Activated CD8-positive, alpha-beta memory T cell treated with anti-CD3 and anti-CD28 coated beads, Interleukin-2, amount 50 U/mL, for 4 hours (primary cell): ENCODE measurements at regions not wholly inside any gene's neighbourhood (a gene's known extent, or its start where the extent isn't known, plus 50 kb on each side); places are given as distances from the start of the nearest gene placed in this dataset.
"Not testable (repeated sequence)": the region's sequence is repeated elsewhere in the genome, so short reads cannot be mapped to it uniquely, and the experiment has no call there.

Experiments used
- DNase-seq: peaks from one replicate; pipeline ENCODE4 v3.0.0-alpha.2; 2020

DNA sequence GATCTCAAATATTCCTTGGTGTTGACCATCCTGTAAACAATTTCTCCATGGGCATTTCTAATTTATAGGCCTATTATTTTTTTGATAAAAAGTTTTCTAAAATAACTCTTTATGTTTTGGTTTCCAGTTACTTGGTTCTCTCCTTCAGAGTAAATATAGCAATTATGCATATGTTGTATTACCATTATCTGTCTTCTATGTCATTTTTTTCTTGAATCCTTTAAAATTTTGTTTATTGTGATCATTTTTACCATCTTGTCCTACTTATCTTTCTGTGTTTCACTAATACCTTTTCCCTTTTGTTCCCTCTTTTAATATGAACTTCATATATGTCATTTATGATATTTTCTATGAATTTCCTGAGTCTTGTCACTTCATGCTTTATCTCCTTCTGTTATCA, 341.1 kb downstream of the PDCD6IP start:
- no peak for DNase-seq

GRCh38 chr3:34140616-34141015, 342.2 kb downstream of the PDCD6IP start:
- no peak for DNase-seq

GRCh38 chr3:34141841-34142337, 343.5 kb downstream of the PDCD6IP start:
- no peak for DNase-seq

DNA sequence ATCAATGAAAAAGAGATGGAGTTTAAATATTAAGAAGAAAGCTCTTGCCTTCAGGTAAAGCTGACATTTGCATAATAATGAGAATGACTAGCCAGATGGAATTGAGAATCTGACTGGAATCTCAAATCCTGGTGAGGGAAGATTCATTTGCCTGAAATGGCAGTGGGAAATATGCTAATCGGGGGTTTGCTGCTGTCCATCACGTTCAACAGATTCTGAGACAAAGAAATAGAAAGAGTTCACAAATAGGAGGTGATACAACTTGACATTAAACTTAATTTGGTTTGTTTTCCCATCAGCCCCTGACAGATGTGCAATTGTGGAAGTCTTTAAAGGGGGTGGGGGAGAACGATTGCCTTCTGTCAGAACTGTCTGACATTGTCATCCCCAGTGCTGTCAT, 347.4 kb downstream of the PDCD6IP start:
- no peak for DNase-seq

DNA sequence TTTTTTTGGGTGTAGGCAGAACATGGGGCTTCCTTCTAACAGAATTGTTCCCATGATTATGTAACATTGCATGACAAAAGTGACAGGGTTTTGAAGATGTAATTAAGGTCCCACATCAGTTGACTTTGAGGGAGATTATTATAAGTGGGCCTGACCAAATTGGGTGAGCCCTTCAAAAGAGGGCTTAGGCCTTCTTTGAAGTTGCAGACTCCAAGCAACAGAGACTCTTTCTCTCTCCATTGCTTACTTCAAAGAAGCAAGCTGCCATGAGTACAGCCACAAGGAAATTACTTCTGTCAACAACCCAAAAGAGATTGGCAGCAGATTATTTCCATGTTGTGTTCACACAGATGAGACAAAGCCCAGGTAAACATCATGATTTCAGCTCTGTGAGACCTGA, 348.2 kb downstream of the PDCD6IP start:
- DNase-seq, result no peak

- no peak for DNase-seq
These were observed 352.6 kb downstream of the PDCD6IP start for GRCh38 chr3:34150992-34151391.

DNA sequence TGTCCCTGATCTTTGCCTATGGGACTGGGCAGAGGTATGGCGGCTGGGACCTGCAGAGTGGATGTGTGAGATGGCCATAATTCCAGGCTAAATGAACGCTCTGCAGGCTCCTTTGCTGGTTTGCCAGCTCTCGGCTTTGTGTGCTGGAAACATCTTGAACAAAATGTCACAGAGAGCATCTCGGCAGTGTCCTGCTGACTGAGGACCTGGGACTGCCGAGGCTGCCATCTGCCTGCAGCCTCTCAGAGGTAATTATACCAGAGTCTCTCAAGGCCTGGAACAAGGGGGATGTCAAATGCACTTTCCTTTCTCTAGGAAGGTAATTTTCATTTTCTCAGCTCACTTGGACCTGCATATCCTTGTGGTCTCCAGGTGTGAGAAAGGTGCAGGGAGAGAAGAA, 354.2 kb downstream of the PDCD6IP start:
- DNase-seq, result no peak

DNA sequence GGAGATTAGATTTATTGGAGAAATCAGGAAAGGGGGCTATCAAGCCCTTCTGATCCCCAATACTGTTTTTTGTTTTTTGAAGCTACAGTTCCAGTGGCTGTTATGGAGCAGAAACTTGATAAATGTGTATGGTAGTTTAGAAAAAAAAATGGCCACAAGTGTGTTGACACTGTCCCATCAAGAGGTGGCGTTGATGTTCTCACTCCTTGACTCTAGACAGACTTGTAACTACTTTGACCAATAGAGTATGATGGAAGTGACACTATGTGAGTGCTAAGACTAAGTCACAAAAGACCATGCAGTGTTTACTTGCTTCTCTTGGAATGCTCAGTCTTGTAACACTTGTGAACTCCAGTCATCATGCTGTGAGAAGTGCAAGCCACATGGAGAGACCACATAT, 356.7 kb downstream of the PDCD6IP start:
- DNase-seq, result no peak

- DNase-seq, result no peak
These were observed 357.2 kb downstream of the PDCD6IP start for GRCh38 chr3:34155666-34156065.

DNA sequence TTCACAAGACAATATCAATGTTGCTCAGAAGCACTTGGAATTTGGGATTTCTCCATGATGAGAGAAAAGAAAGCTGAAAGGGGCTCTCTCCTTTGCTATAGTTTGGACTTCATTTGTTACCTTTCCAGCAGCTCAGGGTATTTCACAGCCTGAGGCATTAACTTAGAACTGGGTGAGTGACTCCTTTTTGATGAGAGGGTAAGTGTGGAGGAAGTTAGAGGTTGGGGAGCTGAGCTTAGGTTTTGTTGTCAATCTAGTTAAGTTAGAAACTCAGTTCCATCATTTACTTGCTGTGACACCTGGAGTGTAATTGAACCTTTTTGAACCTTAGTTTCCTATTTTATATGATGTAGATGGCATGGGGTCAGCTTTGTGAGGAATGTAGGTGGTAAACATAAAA, 359.1 kb downstream of the PDCD6IP start:
- no peak for DNase-seq

GRCh38 chr3:34159613-34160420, 361.4 kb downstream of the PDCD6IP start:
- DNase-seq, result no peak

DNA sequence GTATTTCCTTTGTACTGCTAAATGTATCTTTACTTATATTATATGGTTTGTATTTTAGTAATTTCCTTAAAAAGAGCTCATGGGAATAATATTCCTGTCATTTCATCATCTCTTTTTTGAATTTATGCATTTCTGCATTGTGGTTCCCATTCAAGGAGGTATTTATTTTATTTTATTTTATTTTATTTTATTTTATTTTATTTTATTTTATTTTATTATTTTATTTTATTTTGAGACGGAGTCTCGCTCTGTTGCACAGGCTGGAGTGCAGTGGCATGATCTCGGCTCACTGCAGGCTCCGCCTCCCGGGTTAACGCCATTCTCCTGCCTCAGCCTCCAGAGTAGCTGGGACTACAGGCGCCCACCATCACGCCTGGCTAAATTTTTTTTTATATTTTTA, 371.2 kb downstream of the PDCD6IP start:
- DNase-seq, result not testable (repeated sequence)

- no peak for DNase-seq
These were observed 376.3 kb downstream of the PDCD6IP start for GRCh38 chr3:34174740-34175139.

- DNase-seq, result no peak
These were observed 377.3 kb downstream of the PDCD6IP start for GRCh38 chr3:34175636-34176176.

GRCh38 chr3:34176723-34177122, 378.3 kb downstream of the PDCD6IP start:
- no peak for DNase-seq

DNA sequence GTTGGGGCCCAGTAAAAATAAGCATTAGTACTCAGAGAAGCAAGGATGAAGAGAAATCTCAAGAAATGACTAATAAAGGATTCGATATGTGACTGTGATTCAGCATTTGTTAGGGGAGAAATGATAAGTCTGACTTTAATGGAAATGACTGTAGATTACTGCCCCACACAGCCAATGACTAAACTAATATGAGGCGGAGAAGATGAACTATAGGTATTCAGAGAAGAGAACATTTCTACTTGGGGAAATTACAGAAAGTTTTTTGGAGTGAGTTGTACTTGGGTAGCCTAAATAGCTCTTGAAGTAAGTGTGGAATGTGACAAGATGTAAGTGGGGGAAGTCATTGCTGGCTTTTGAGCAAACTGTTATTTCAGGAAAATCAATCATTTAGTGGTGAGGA, 380.0 kb downstream of the PDCD6IP start:
- DNase-seq, result no peak

- no peak for DNase-seq
These were observed 381.3 kb downstream of the PDCD6IP start for GRCh38 chr3:34179716-34180115.

DNA sequence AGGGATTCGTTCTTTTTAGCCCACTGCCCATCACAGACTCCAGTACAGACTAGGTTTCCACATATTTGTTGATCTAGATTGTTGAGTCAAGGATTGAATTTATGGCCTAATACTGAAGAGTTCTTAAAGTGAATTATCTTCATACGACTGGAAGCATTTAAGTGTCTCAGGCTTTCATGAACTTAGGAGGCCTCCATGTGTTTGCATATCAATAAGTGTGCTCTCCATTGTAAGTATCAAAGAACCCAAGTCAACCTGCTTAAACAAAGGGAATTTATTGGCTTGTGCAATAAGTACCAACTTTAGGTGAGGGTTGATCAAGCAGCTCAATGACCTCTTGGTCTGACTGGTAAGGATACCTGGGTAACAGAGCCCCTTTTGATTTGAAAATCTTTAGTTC, 382.1 kb downstream of the PDCD6IP start:
- DNase-seq, result no peak

DNA sequence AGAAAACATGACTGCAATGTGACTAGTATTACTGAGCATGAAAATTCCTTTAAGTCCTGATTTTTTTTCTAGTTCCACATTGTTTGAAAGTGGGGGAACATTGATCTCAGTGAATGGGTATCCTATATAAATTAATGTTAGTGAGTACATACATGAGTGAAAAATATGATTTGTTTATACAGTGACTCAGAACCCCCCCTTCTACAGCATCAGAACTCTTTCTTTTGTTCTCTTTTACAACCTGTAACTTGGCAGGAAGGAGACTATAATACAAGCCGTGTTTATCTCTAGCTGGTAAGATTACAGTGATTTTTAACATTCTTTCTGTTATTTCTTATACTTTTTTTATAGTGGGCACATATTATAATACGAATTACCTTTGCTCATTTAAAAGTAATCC, 384.7 kb downstream of the PDCD6IP start:
- no peak for DNase-seq

- DNase-seq, result no peak
These were observed 385.3 kb downstream of the PDCD6IP start for GRCh38 chr3:34183611-34184340.

GRCh38 chr3:34185301-34185700, 386.9 kb downstream of the PDCD6IP start:
- DNase-seq, result no peak

DNA sequence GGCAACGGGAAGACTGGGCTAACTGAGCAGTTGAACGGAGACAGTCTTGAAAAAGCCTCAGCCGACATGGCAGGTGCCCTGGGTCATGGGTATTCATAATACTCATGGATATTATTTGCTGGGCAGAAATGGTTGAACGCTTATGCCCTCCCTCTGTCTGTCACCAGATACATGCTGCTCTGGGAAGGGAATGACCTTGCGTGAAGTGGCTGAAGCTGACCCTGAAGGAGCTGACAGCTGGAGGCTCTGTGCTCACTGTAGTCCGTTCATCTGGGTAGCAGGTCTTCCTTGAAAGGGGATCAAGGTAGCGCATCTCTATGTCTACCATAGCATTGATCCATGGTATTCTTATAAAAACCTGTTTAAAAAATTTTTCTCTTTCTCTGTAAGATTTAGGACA, 390.7 kb downstream of the PDCD6IP start:
- no peak for DNase-seq

DNA sequence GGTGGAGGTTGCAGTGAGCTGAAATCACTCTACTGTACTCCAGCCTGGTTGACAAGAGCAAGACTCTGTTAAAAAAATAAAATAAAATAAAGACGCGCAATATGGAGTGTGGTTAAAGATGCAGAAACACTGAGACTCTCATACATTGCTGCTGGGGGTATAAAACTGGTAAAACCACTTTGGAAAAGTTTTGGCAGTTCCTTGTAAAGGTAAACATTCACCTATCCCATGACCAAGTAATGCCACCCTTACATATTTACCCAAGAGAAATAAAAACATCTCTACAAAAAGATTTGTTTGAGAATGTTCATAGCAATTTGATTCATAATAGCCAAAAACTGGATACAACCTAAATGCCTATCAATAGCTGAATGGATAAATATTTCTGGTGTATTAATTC, 398.5 kb downstream of the PDCD6IP start:
- DNase-seq, result no peak

DNA sequence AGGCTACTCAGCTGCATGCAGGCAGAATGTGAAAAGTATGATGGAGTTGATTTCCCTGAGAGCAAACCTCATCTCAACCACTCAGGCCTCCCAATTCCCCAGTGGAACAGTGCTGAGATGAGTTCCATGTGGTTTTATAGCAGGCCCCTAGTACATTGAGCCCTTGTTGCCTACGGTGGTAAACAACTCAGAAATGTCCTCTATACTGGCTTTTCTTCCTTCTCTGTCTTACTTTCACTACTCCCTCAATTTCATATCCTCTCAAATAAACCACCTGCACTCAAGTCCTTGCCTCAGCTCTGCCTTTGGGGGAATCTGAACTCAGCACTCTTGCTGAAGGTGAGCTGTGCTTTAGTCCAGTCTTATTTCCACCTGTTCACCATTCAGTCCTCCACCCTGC, 399.9 kb downstream of the PDCD6IP start:
- DNase-seq, result no peak
